MG63 (cell line): ENCODE measurements at regions not wholly inside any gene's neighbourhood (a gene's known extent, or its start where the extent isn't known, plus 50 kb on each side); places are given as distances from the start of the nearest gene placed in this dataset.
"Not testable (repeated sequence)": the region's sequence is repeated elsewhere in the genome, so short reads cannot be mapped to it uniquely, and the experiment has no call there.

ENCODE experiments used
- DNase-seq: peaks from one replicate; pipeline ENCODE4 v3.0.0-alpha.2; 2020
- H3K27me3 ChIP-seq: fragments of 250-450 bp; sonication (Bioruptor Pico); 2 replicates; pipeline ENCODE4 v1.5.1; 2020; ENCODE audit warnings: mild to moderate bottlenecking, moderate library complexity
- H3K36me3 ChIP-seq: fragments of 250-450 bp; sonication (Bioruptor Pico); 2 replicates; pipeline ENCODE4 v1.5.1; 2020; ENCODE audit warnings: mild to moderate bottlenecking, moderate library complexity
- H3K4me3 ChIP-seq: fragments of 250-450 bp; sonication (Bioruptor Pico); 2 replicates; pipeline ENCODE4 v1.5.1; 2020; ENCODE audit warnings: mild to moderate bottlenecking, moderate library complexity
- H3K9me3 ChIP-seq: fragments of 250-450 bp; sonication (Bioruptor Pico); 2 replicates; pipeline ENCODE4 v1.5.1; 2020; ENCODE audit warnings: mild to moderate bottlenecking, moderate library complexity

DNA sequence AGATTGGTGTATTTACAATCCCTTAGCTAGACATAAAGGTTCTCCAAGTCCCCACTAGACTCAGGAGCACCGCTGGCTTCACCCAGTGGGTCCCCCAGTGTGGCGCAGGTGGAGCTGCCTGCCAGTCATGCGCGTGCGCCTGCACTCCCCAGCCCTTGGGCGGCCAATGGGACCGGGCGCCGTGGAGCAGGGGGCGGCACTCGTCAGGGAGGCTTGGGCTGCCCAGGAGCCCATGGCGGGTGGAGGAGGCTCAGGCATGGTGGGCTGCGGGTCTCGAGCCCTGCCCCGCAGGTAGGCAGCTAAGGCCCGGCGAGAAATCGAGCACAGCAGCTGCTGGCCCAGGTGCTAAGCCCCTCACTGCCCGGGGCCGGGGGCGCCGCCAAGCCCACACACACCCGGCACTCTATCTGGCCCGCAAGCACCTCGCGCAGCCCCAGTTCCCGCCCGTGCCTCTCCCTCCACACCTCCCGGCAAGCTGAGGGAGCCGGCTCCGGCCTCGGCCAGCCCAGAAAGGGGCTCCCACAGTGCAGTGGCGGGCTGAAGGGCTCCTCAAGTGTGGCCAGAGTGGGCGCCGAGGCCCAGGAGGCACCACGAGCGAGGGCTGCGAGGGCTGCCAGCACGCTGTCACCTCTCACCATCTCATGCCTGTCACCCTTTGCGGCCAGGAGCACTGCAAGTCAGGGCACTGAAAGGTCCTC is 71.1 kb upstream of the MEF2A start:
- not testable (repeated sequence) for H3K27me3 ChIP-seq, H3K4me3 ChIP-seq, DNase-seq, H3K9me3 ChIP-seq, H3K36me3 ChIP-seq

DNA sequence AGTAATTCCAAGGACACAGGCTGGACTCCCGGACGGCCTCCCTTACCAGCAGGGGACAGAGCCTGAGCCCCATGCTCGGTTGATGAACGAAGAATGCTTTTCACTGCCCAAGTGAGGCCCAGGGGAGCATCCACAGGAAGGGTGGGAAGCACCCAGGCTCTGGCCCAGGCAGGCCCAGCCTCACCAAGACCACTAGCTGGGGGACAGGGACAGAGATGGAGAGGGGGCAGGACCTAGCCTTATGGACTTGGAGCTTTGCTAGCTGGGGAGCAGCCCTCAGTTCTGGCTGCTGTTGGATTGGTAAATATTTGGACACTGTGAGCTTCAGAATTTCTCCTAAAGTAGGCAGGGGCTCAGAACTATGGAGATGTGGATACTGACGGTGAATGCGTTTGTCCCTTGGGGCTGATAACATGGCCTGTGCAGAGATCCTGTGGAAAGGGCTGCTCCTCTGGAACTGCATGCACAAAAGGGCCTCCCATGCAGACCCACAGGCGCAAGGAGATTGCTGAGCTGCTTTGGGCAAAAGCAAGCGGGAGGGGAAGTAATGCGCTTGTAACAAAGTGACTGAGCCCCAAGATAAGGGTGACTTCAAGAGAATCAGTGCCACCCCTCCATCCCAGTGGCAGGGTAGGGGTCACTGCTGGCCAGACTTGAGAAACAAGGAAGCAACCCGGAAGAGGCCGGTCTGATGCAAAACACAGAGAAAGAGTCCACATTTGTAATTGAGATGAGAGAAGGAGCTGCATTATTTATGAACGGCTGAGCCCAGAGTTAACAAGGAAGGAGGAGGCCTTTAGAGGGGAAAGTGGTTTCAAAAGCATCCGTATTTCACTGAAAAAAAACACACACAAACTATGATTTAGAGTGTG is 70.1 kb upstream of the MEF2A start:
- Histone ChIP-seq H3K9me3 (peaks cover 5% of the 10 kb centered on the region; the same call in 1 of the 2 replicates), H3K36me3 (no peaks in the 10 kb centered on the region), H3K27me3 (no peaks in the 10 kb centered on the region), H3K4me3 (no peak overlapping the region)
- no peak for DNase-seq

DNA sequence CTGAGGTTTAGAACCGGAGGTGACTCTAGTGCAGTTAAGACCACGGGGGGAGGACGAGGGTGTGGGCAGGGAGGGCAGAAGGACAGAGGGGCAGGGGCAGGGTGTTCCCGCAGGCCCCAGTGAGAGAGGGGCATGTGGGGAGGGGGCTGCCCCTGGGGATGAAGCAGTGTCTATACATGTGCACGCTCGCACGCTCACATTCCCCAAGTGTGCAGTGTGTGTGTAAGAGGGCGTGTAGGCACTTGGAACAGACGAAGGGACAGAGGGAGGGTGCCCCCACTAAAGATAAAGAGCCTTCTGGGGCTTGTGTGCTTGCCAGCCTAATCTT is 69.5 kb upstream of the MEF2A start:
- no peak overlapping the region for H3K4me3 ChIP-seq
- peaks cover 5% of the 10 kb centered on the region; the same call in 1 of the 2 replicates for H3K9me3 ChIP-seq
- no peaks in the 10 kb centered on the region for H3K27me3 ChIP-seq
- no peaks in the 10 kb centered on the region for H3K36me3 ChIP-seq
- DNase-seq = no peak

DNA sequence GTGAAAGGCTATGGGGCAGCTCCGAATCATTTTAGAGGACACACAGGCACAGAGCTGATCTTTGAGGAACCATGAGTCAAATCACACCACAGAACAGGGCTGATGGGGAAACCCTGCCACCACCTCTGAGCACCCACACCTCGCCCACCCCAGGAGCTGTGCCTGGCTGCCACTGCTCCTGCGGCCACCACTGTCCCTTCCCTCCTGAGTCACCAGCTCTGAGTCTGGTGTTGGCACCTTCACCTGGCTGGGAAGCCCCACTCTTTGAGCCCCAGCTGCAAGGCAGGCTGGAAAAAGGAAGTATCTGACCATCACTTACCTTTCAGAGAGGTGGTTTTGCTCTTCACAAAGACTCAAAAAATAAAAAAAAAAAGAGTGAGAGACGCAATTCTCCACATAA is 63.6 kb upstream of the MEF2A start:
- Histone ChIP-seq H3K4me3 (no peak overlapping the region), H3K36me3 (no peaks in the 10 kb centered on the region), H3K9me3 (peaks cover 5% of the 10 kb centered on the region; the same call in 1 of the 2 replicates), H3K27me3 (no peaks in the 10 kb centered on the region)
- no peak for DNase-seq

DNA sequence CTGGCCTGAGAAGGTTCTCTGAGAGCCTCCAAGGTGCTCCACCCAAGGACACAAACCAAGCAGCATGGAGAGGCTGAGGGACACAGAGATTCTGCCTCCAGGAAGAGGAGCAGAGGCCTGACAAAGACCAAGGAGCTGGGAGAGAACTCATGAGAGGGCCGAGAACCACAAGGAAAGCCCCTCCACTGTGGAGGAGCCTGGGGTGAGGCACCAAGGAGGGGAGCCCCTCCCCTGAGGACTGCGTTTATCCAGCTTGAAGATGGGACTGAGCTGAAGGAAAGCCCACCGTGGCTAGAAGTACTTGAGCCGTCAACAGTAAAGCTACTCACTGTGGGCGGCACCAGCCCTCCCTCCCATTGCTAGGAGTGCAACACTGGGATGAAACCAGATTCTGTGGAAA is 63.1 kb upstream of the MEF2A start:
- Histone ChIP-seq H3K9me3 (no peaks in the 10 kb centered on the region; the same call in 1 of the 2 replicates), H3K27me3 (no peaks in the 10 kb centered on the region), H3K4me3 (no peak overlapping the region), H3K36me3 (no peaks in the 10 kb centered on the region)
- DNase-seq = no peak

DNA sequence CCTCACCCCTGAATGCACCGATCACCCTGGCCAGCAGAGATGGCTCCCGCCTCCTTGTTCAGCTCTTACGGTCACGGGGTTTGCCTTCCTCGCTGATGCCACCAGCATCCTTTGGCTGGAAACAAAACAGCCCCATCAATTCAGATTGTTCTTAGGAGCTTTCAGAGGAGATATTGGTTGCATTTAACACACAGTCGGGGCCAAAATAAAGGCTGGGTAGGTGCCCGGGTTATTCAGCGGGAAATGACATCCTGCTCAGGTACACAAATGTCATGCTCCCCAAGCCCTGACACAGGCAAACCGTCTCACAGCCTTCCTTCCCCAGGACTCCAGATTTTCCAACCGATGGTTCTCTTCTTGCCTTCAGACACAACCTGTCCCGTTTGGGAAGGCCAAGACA is 62.4 kb upstream of the MEF2A start:
- H3K9me3 ChIP-seq = no peaks in the 10 kb centered on the region
- no peak overlapping the region for H3K4me3 ChIP-seq
- no peaks in the 10 kb centered on the region for H3K27me3 ChIP-seq
- no peaks in the 10 kb centered on the region for H3K36me3 ChIP-seq
- no peak for DNase-seq

DNA sequence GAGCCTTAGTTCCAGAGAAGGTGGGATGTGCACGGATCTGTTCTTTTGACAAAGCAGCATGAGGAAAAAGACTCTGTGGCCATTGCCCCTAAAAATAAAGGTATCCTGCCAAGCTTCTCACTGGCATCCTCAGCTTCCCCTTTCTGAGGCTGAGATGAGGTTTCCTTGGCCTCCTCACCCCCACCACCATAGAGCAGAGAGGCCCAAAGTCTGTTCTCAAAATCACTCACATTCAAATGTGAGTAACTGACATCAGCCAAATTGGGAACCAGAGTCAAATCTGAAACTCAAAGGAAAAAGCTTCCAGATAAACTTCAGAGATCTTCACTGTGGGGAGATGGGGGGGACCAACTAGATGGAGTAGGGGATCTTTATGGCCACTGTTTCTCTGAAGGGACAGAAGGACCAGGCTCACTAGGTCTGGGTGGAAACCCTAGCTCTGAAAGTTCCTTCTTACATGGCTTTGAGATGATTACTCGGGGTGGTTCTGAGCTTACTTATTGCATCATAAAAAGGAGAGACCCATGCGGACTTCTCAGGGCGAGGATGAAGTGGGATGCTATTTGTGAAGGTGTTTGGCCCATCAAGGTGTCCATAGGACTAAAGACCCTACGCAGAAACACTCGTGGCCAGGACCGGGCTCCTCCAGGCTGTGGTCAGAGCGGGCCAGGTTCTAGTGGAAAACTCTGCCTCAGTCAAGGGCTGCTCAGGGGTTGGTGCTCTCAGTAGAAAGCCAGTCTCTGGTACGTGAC is 61.5 kb upstream of the MEF2A start:
- H3K36me3 ChIP-seq = no peaks in the 10 kb centered on the region
- no peak for DNase-seq
- no peaks in the 10 kb centered on the region for H3K27me3 ChIP-seq
- no peak overlapping the region for H3K4me3 ChIP-seq
- H3K9me3 ChIP-seq = no peaks in the 10 kb centered on the region

DNA sequence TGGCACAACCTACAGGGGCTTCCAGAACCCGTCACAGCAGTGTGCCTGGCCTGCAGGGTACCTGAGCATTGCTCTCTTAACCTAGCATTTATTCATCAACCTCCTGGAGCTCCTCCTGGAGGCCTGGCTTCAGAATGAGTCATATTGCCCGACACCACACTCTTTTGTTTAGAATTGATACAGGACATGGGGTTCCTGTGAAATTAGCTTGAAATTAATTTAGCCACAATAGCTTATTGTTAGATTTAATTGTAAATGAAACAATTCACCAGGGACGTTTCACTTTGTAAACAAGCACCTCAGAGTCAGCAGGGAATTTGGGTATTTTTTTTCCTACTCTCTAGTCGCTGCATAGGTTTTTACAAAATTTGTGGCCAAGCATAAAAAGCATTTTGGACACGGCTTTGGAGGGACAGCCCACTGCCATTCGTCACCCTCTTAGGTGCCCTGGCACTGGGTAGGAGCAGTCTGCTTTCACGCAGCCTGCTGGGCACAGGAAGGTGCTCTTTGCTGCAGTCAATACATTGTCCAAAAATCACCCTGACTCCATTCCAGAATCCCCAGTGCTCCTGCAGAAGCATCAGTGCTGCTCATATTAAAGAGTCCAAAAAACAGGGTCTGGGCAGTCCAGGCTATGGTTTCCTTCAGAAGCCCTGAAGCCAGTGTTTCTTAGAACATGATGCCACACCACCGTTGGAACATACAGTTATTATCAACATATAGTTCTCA is 60.8 kb upstream of the MEF2A start:
- no peak overlapping the region for H3K4me3 ChIP-seq
- DNase-seq = peak; percentile 40
- H3K27me3 ChIP-seq = no peaks in the 10 kb centered on the region
- no peaks in the 10 kb centered on the region for H3K36me3 ChIP-seq
- H3K9me3 ChIP-seq = no peaks in the 10 kb centered on the region

DNA sequence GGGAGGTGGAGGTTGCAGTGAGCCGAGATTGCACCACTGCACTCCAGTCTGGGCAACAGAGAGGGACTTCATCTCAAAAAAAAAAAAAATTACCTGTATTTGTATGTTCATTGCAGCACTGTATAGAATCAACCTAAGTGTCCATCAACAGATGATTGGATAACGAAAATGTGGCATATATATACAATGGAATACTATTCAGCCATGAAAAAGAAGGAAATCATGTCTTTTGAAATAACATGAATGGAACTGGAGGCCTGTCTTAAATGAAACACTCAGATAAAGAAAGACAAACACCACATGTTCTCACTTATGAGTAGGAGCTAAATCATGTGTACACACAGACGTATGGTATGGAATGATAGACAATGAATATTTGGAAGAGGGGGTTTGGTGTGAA is 59.4 kb upstream of the MEF2A start:
- no peaks in the 10 kb centered on the region for H3K27me3 ChIP-seq
- no peaks in the 10 kb centered on the region for H3K9me3 ChIP-seq
- no peak for DNase-seq
- H3K4me3 ChIP-seq = no peak overlapping the region
- no peaks in the 10 kb centered on the region for H3K36me3 ChIP-seq

DNA sequence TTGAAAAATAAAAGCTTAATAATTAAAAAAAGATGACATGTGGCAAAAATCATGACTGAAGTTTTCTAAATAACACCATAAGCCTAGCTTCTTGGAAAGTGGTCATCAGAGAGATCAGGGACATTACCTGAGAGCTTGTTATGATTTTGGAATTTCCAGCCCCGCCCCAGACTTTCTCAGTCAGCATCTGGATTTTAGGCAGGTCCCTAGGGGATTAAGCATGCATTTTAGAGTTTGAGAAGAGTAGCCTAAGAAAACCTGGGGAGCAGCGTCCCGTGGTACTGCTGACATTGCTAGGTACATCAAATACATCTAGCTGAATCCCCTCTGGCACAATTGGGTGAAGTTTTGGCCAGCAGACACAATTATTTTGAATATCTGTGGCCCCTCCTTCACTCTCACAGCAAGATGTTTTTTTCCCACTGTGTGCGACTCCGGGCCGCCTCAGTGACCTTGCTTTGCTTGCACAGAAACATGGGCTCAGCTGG is 58.7 kb upstream of the MEF2A start:
- Histone ChIP-seq H3K27me3 (no peaks in the 10 kb centered on the region), H3K4me3 (no peak overlapping the region), H3K9me3 (no peaks in the 10 kb centered on the region), H3K36me3 (no peaks in the 10 kb centered on the region)
- DNase-seq = no peak

DNA sequence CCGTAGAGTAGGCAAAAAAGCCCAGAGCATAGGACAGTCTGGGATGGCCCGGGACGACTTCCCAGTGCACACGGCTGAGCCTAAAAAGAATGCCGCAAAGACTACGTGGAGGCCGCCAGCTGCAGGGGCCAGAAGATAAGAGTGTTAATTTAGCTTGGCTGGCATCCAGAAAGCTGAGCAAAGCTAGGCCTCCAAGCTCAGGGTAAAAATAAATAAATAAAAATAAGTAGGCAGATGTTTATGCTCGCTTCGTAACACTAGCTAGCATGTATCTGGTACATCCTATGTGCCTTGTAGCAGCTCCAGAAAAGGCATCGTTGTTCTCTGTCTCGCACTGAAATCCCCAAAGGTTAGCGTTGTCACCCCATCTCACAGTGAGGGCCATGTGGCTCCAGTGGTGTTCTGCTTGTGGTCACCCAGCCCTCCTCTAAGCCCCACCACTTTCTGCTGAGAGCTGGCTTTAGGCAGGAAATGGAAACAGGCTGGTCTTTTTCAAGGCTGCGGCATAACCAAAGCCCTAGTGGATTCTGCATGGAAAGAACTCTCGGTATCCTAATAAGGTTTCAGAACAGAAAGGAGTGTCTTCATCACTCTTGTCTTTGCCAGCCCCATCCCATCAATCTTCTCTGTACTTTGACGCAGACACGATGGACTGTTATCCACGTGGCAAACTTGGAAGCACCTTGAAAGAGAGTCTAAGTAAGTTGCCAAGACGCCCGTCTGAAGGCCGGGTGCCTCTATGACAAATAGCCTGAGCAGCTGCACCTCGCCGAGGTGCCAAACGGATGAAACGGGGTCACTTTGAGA is 58.1 kb upstream of the MEF2A start:
- no peak overlapping the region for H3K4me3 ChIP-seq
- no peaks in the 10 kb centered on the region for H3K27me3 ChIP-seq
- no peaks in the 10 kb centered on the region for H3K9me3 ChIP-seq
- no peaks in the 10 kb centered on the region for H3K36me3 ChIP-seq
- DNase-seq = peak; percentile 86

DNA sequence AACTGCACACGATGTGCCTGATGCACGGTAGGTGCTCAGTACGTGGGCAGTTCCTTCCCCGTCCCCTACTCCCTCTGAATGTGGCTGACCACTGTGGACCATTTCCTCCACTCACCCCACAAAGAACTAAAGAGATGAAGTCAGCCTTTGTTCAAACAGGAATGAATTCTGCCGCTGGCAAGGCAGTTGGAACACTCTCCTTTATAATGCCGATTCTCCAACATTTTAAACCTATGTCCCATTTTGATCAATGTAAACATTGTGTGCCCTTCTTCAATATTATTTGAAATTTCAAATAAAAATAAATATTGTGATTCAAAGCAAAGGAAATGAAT is 57.5 kb upstream of the MEF2A start:
- DNase-seq = no peak
- H3K9me3 ChIP-seq = no peaks in the 10 kb centered on the region
- no peak overlapping the region for H3K4me3 ChIP-seq
- H3K36me3 ChIP-seq = no peaks in the 10 kb centered on the region
- H3K27me3 ChIP-seq = no peaks in the 10 kb centered on the region

DNA sequence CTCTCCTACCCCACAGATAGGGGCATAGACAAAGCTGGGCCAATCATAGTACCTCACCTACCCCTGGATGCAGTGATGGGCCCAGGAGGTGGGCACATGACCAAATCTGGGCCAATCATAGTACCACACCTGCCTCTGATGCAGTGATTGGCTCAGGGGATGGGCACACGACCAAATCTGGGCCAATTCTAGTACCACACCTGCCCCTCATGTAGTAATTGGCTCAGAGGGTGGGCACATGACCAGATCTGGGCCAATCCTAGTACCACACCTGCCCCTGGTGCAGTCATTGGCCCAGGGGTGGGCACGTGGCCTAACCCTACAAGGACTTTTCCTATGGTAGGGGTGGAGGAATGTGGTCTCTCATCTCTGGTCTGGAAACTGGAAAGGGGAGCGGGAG is 56.9 kb upstream of the MEF2A start:
- H3K36me3 ChIP-seq = no peaks in the 10 kb centered on the region
- DNase-seq = no peak
- H3K27me3 ChIP-seq = no peaks in the 10 kb centered on the region
- H3K4me3 ChIP-seq = no peak overlapping the region
- no peaks in the 10 kb centered on the region for H3K9me3 ChIP-seq

DNA sequence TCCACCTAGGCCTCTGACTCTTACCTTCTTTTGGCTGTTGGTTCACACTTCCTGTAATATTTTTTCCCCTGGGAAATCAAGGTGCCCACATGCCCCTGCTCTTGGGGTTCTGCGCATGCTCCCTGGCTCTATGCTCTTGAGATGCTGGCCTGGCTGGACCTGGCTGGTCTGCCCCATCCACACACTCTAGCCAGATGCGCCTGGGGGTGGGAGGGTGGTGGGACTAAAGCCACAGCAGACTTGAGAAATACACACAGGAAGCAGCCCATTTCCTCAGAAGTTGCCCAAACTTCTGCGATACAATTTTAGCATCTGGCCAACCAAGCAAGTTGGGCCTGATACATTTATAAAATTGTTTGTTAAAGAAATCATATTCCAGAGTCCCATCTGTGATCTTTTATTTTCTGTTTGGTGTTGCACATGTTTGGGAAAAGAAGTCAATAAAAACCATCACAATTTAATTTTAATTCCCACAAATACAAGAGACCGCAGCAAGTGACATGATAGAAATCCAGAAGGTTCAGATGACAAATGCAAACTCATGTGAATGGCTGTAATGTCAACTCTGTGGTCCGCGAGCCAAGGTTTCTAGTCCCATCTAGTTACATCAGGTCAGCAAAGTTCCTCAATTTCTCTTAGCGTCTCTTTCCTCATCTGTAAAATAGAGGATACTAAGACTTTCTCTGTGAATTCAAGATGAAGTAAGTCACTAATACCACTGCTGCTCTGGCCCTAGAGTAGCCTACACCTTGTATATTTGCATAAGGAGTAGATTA is 55.9 kb upstream of the MEF2A start:
- Histone ChIP-seq H3K36me3 (no peaks in the 10 kb centered on the region), H3K27me3 (no peaks in the 10 kb centered on the region), H3K4me3 (no peak overlapping the region), H3K9me3 (no peaks in the 10 kb centered on the region)
- no peak for DNase-seq

DNA sequence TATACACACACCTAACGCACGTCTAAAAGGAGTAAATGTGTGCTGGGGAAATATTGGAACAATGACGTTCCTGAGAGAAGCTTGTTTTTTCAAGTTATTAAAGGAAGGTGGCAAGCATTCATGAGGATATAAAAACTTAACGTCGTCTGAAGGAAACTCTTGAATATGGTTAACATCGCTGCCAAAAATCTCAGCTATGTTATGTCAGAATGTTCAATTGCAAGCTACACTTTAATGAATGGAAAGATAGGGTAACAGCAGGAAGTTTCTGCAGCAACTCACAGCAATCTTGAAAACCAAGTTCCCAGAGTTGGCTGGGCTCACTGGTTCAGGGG is 54.3 kb upstream of the MEF2A start:
- peak; percentile 56 for DNase-seq
- H3K4me3 ChIP-seq = no peak overlapping the region
- no peaks in the 10 kb centered on the region for H3K27me3 ChIP-seq
- H3K9me3 ChIP-seq = no peaks in the 10 kb centered on the region
- H3K36me3 ChIP-seq = no peaks in the 10 kb centered on the region
